ENCODE measurements at regions not wholly inside any gene's neighbourhood (a gene's known extent, or its start where the extent isn't known, plus 50 kb on each side); places are given as distances from the start of the nearest gene placed in this dataset.

DNA sequence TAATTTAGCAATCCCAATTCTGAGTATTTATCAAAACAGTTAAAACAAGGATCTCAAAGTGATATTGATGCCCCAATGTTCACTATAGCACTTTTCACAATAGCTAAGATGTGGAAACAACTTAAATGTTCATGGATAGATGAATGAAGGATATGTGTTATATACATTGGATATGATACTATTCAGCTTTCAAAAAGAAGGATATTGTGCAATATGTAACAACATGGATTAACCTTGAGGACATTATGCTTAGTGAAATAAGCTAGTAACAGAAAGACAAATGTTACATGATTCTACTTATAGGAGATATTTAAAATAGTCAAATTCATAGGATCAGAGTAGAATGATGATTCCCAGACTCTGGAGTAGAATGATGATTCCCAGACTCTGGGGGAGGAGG, 78.0 kb downstream of the INSIG2 start:
- TF ChIP-seq, protein P1, sequence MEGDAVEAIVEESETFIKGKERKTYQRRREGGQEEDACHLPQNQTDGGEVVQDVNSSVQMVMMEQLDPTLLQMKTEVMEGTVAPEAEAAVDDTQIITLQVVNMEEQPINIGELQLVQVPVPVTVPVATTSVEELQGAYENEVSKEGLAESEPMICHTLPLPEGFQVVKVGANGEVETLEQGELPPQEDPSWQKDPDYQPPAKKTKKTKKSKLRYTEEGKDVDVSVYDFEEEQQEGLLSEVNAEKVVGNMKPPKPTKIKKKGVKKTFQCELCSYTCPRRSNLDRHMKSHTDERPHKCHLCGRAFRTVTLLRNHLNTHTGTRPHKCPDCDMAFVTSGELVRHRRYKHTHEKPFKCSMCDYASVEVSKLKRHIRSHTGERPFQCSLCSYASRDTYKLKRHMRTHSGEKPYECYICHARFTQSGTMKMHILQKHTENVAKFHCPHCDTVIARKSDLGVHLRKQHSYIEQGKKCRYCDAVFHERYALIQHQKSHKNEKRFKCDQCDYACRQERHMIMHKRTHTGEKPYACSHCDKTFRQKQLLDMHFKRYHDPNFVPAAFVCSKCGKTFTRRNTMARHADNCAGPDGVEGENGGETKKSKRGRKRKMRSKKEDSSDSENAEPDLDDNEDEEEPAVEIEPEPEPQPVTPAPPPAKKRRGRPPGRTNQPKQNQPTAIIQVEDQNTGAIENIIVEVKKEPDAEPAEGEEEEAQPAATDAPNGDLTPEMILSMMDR (conservative IDR thresholded peaks at IDR 0.05; ENCODE audit: low read length) = no peak
- no peak overlapping the region for H3K4me3 ChIP-seq (ENCODE audit: low read length)

DNA sequence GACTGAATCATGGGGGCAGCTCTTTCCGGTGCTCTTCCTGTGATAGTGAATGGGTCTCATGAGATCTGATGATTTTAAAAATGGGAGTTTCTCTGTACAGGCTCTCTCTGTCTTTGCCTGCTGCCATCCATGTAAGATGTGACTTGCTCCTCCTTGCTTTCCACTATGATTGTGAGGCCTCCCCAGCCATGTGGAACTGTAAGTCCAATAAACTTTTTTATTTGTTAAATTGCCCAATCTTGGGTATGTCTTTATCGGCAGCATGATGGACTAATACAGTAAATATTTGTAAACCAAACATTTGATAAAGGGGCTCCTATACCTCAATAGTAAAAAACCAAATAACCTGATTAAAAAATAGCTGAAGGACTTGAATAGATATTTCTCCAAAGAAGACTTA, 77.3 kb downstream of the INSIG2 start:
- TF ChIP-seq, protein P1 (conservative IDR thresholded peaks at IDR 0.05; ENCODE audit: low read length) = no peak
- DNase-seq (ENCODE audit: low read depth) = no peak
- no peak overlapping the region for H3K4me3 ChIP-seq (ENCODE audit: low read length)

More for the DNA sequence above, 78.0 kb downstream of the INSIG2 start:
- DNase-seq (ENCODE audit: low read depth) = no peak
